Activated CD8-positive, alpha-beta T cell treated with anti-CD3 and anti-CD28 coated beads, Interleukin-2, amount 10 ng/mL, durations not matched to agents 7 days and 5 days (primary cell): ENCODE measurements at regions not wholly inside any gene's neighbourhood (a gene's known extent, or its start where the extent isn't known, plus 50 kb on each side); places are given as distances from the start of the nearest gene placed in this dataset.

Experiments used
- ATAC-seq: fragments of 150-1000 bp; cut with Tn5 transposase; one replicate; pipeline ENCODE4 v1.10.0; 2021; ENCODE audit warnings: moderate library complexity
- CTCF ChIA-PET: fragments of 350-600 bp; sonication (Branson Sonifier 250); formaldehyde crosslinking; loops from one replicate; lab custom pipeline; 2021; ENCODE audit warnings: antibody characterized with exemption; lab: Charles Lee
- POLR2A ChIA-PET: fragments of 350-600 bp; sonication (Branson Sonifier 250); formaldehyde crosslinking; loops from one replicate; lab custom pipeline; 2021; ENCODE audit warnings: antibody characterized with exemption; lab: Charles Lee
- DNase-seq: peaks from one replicate; pipeline ENCODE4 v3.0.0-alpha.2; 2020
- H3K27ac Mint-ChIP-seq: one replicate; pipeline ENCODE4 v1.8.0; 2021; ENCODE audit warnings: mild to moderate bottlenecking, mixed read lengths
- H3K27me3 Mint-ChIP-seq: one replicate; pipeline ENCODE4 v1.8.0; 2021; ENCODE audit warnings: low read depth, mixed read lengths
- H3K36me3 Mint-ChIP-seq: one replicate; pipeline ENCODE4 v1.8.0; 2021; ENCODE audit warnings: low read depth, mixed read lengths
- H3K4me1 Mint-ChIP-seq: one replicate; pipeline ENCODE4 v1.8.0; 2021; ENCODE audit warnings: low read depth, mixed read lengths
- H3K4me3 Mint-ChIP-seq: one replicate; pipeline ENCODE4 v1.8.0; 2021; ENCODE audit warnings: mild to moderate bottlenecking, mixed read lengths
- H3K9me3 Mint-ChIP-seq: one replicate; pipeline ENCODE4 v1.8.0; 2022; ENCODE audit warnings: mixed read lengths; ENCODE audit not compliant: insufficient read depth

DNA sequence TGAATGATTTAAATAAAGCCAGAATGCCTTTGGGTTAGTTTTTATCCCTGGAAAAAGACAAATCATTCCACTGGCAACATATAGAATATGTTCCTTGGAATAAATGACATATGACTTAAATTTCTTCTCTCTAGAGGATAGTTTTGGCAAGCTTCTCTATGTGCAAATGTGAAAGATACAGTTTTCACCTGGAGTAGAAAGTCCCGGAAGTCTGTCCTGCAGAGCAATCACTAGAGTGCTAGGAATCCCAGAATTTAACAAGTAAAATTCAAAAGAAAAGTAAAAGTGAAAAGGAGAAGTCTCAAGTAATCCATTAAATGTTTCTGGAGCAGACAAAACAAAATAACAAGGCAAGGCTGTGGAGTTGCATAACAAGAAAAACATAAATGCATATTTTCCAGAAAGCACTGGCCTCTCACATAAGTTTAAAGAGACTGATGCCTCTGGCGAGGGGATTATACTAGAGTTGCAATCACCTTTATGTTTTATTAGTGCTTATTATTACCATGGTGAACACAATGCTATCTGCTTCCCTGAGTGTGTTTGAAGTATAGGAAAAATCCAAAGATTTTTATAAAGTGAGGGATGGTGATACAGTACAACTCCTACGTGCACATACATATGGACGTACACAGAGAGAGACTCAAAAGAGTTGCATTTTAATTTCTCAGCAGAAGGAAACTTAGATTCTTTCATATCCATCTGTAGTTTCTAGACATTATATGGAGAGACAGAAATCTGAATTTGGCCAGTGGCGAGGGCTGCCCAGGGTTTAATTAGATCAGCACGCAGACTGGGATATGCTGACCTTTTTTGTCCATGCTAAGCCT, 188.3 kb upstream of the ANKRD55 start:
- ATAC-seq (no peak), DNase-seq (no peak)
- Mint-ChIP-seq H3K27me3 (no peaks in the 10 kb centered on the region), H3K36me3 (peaks cover 2% of the 10 kb centered on the region), H3K27ac (no peak overlapping the region), H3K4me1 (no peaks in the 10 kb centered on the region), H3K4me3 (no peak overlapping the region), H3K9me3 (peaks cover 40% of the 10 kb centered on the region)
- ChIA-PET POLR2A (no interaction called here), CTCF (interaction anchor here (1.4 to 2.2 kb wide), 2 partner anchors 10 to 151 kb away, joined by 3 to 7 read pairs; no protein-coding TSS in a partner anchor)

DNA sequence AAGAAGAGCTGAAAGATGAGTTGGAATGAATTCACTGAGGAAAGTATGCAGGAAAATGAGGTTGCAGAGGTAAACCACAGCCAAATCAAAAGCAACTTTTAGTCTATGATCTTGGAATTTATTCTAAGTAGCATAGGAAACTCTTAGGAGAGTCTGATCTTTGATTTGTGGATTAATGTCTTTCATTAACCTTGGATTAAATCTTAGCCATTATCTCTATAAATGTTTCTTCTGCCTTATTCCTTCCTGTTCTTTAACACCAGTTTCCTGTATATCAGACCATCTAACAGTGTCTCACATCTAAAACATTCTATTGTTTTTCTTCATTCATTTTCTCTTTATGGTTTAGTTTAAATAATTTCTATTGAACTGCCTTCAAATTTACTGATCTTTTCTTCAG, 187.2 kb upstream of the ANKRD55 start:
- CTCF ChIA-PET: interaction anchor here (2.2 kb wide), 1 partner anchor 150 kb away, joined by 7 read pairs; no protein-coding TSS in a partner anchor
- H3K9me3 Mint-ChIP-seq: peaks cover 40% of the 10 kb centered on the region
- POLR2A ChIA-PET: no interaction called here
- no peaks in the 10 kb centered on the region for H3K27me3 Mint-ChIP-seq
- H3K4me3 Mint-ChIP-seq: no peak overlapping the region
- H3K36me3 Mint-ChIP-seq: peaks cover 2% of the 10 kb centered on the region
- DNase-seq (no peak), ATAC-seq (no peak)
- no peak overlapping the region for H3K27ac Mint-ChIP-seq
- no peaks in the 10 kb centered on the region for H3K4me1 Mint-ChIP-seq

DNA sequence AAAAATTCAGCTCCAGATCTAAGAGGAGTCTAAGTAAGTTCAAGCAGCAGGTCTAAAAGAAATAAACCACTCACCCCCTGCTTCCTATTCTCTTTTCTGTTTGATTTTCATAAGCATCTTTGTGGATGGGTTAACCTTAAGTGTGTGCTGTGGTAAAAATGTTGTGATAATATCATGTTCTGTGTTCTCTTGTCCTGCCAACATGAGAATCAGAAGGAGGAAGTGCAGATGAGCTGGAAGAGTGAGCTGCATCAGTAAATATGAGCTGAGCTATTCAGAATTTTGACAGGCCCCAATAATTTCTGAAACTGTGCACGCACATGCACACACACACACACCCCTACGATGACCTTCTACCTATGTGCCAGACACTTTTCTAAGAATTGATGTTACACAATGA, 186.5 kb upstream of the ANKRD55 start:
- no peak overlapping the region for H3K27ac Mint-ChIP-seq
- ChIA-PET CTCF (interaction anchor here (2.2 kb wide), 1 partner anchor 150 kb away, joined by 7 read pairs; no protein-coding TSS in a partner anchor), POLR2A (no interaction called here)
- no peaks in the 10 kb centered on the region for H3K27me3 Mint-ChIP-seq
- no peaks in the 10 kb centered on the region for H3K4me1 Mint-ChIP-seq
- no peak overlapping the region for H3K4me3 Mint-ChIP-seq
- DNase-seq: no peak
- no peak for ATAC-seq
- H3K9me3 Mint-ChIP-seq: peaks cover 40% of the 10 kb centered on the region
- H3K36me3 Mint-ChIP-seq: peaks cover 2% of the 10 kb centered on the region

DNA sequence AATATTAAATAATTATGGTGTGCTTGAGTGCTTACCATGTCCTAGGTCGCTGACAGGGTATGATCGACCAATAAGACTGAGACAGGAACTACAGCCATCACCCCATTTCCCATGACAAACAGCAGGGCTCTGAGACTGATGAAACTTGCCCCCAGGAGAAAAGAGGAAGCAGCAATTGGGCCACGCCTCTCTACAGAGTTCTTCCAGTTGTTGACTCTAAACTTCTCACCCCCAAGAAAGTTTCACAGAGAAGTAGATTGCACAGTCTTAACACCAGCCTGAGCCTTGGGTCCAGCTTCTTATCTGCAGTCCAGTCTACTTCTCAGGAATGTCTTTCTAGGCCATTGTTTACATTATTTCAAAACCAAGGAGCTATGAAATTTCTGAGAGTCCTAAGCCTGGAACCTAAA, 182.2 kb upstream of the ANKRD55 start:
- CTCF ChIA-PET: interaction anchor here (1.4 to 1.5 kb wide), 2 partner anchors 151 to 492 kb away, joined by 3 to 4 read pairs; no protein-coding TSS in a partner anchor
- H3K27me3 Mint-ChIP-seq: no peaks in the 10 kb centered on the region
- H3K27ac Mint-ChIP-seq: no peak overlapping the region
- H3K36me3 Mint-ChIP-seq: peaks cover 2% of the 10 kb centered on the region
- DNase-seq (no peak), ATAC-seq (no peak)
- no peaks in the 10 kb centered on the region for H3K4me1 Mint-ChIP-seq
- POLR2A ChIA-PET: no interaction called here
- H3K9me3 Mint-ChIP-seq: peaks cover 27% of the 10 kb centered on the region
- H3K4me3 Mint-ChIP-seq: no peak overlapping the region

DNA sequence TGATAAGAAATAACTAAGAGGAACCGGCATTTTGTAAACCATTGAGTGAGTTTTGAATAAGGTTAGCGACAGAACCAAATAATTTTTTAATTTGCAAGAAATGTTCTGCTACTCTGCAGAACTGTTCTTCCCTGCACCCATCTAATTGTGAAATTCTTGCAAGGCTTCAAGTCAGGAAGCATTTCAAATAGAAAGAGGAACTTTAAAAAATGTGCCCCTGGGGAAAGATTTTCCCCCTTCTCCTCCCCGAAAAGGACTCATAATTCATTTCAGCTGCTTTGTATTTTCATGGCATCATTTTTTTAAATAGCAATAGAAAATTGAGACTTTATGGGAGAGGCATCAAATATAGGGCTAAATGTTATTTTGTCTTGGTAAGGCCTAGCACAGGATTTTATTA, 180.9 kb upstream of the ANKRD55 start:
- peaks cover 15% of the 10 kb centered on the region for H3K9me3 Mint-ChIP-seq
- POLR2A ChIA-PET: no interaction called here
- no peak for DNase-seq
- H3K36me3 Mint-ChIP-seq: no peaks in the 10 kb centered on the region
- H3K4me3 Mint-ChIP-seq: no peak overlapping the region
- no peaks in the 10 kb centered on the region for H3K27me3 Mint-ChIP-seq
- H3K4me1 Mint-ChIP-seq: no peaks in the 10 kb centered on the region
- ATAC-seq: no peak
- no peak overlapping the region for H3K27ac Mint-ChIP-seq
- CTCF ChIA-PET: no interaction called here

DNA sequence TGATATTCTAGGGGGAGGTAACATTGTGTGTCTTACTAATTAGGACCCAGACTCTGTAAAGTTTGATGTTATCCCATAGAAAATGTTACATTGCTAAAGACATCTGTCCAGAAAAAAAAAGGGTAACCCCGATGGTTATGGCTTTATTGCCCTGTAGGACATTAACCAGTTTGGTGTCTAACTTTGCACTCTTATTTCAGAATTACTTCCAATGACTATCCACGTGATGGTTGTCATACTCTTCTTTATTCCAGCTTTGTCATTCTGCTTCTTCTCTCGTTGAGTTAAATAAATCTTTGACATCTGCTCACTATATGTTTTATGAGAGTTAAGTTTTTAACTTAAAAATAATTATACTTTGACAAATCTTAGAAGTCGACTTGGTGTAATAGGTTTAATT, 180.4 kb upstream of the ANKRD55 start:
- Mint-ChIP-seq H3K9me3 (peaks cover 13% of the 10 kb centered on the region), H3K36me3 (no peaks in the 10 kb centered on the region), H3K27ac (no peak overlapping the region), H3K4me1 (no peaks in the 10 kb centered on the region), H3K27me3 (no peaks in the 10 kb centered on the region), H3K4me3 (no peak overlapping the region)
- no peak for DNase-seq
- ChIA-PET CTCF (no interaction called here), POLR2A (no interaction called here)
- no peak for ATAC-seq

DNA sequence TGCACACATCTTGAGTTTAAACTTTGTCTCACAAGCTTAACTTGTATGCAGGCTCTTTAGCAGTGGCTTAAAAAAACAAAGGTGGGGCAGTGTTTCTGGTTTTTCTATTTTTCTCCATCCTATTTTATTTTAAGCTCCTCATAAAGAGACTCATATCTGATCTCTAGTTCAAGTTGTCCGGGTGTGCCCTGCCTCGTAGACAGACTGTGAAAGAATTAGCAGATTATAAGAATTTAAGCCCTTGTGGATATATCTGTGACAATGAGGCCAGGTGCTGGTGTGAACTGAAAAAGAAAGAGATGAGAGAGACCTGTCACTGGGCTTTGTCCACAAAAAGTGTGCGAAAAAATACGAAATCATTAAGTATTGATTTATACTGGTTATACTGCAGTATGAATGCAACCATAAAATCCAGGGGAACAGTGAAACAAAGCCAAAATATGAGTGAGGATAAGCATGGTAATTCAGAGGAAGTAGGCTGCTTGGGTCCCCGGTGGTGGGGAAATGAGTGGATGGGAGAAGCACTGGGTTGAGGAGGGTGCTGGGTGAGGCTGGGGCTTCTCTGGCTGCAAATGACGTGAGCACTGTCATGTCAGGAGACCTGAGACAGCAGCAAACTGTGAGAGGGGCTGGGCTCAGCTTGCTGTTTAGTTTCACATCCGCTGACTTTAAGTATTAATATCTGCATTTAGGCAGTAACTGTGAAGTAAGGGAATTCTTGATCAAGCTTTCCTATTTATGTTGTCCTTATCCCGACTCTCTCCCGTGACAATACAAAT, 179.7 kb upstream of the ANKRD55 start:
- H3K27ac Mint-ChIP-seq: no peak overlapping the region
- ATAC-seq (no peak), DNase-seq (peak; percentile 22)
- no peaks in the 10 kb centered on the region for H3K27me3 Mint-ChIP-seq
- CTCF ChIA-PET: interaction anchor here (0.9 to 1.3 kb wide), 3 partner anchors 9 to 142 kb away, joined by 3 to 4 read pairs (median 4); no protein-coding TSS in a partner anchor
- no peaks in the 10 kb centered on the region for H3K36me3 Mint-ChIP-seq
- peaks cover 6% of the 10 kb centered on the region for H3K9me3 Mint-ChIP-seq
- no peak overlapping the region for H3K4me3 Mint-ChIP-seq
- no peaks in the 10 kb centered on the region for H3K4me1 Mint-ChIP-seq
- POLR2A ChIA-PET: interaction anchor here (0.7 kb wide), 1 partner anchor 32 kb away, joined by 3 read pairs; no protein-coding TSS in a partner anchor

DNA sequence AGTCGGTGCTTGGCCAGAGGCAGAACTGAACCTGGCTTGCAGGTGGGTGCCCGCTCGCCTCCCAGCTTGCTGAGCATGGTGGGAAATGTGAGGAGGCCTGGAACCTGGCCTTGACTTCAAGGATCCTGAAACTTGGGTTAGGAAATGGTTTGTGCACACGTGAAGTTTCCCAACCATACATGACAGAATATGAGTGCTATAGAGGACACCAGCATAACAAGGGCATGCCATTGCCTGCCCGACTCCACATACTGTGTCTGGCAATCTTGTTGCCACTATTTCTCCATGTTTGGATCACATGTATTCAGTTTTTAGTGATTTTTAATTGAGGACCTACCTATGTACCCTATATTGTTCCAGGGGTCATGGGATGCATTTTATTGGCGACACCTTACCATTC, 177.6 kb upstream of the ANKRD55 start:
- Mint-ChIP-seq H3K4me3 (no peak overlapping the region), H3K4me1 (no peaks in the 10 kb centered on the region), H3K27ac (no peak overlapping the region), H3K9me3 (no peaks in the 10 kb centered on the region), H3K27me3 (no peaks in the 10 kb centered on the region), H3K36me3 (no peaks in the 10 kb centered on the region)
- POLR2A ChIA-PET: no interaction called here
- CTCF ChIA-PET: no interaction called here
- ATAC-seq (no peak), DNase-seq (no peak)

DNA sequence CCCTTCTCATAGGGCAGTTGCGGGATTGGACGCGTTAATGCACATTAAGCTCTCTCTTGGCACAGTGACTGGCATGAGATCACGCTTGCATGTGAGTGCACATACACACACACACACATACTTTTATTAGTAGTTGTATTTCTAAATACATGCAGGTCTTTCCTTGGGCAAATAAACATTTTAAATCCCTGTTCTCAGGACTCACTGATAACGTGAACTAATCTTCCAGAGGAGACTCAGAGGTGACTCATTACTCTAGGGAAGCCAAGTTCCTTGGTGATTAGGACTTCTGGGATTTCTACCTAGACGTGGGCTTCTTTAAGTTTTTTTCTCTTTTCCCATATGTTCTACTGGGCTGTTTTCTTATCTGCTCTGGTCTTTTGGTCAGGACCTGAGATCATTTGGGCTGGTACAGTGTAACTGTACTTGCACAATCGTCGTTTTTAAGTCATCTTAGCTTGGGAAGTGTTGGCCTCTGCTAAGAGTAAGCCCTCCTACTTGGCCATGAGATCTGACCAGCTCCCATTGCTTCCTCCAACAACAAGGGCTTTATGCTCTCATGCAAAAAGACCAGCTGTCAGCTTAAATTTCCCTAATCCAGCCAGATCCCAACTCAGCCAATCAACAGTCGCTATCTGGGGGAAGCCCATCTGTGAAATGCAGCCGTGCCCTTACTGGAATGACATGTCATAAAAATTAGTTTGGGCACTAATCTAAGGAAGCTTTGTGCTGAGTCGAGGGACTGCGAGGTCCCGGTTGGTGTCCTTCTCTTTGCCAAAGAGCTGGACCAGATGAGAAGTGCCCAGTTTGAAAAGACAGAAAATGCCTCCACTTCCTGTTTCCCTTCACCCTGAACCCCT, 176.4 kb upstream of the ANKRD55 start:
- POLR2A ChIA-PET: no interaction called here
- no peak for ATAC-seq
- Mint-ChIP-seq H3K4me1 (no peaks in the 10 kb centered on the region), H3K27ac (no peak overlapping the region), H3K27me3 (no peaks in the 10 kb centered on the region), H3K36me3 (no peaks in the 10 kb centered on the region), H3K9me3 (no peaks in the 10 kb centered on the region), H3K4me3 (no peak overlapping the region)
- CTCF ChIA-PET: no interaction called here
- no peak for DNase-seq

DNA sequence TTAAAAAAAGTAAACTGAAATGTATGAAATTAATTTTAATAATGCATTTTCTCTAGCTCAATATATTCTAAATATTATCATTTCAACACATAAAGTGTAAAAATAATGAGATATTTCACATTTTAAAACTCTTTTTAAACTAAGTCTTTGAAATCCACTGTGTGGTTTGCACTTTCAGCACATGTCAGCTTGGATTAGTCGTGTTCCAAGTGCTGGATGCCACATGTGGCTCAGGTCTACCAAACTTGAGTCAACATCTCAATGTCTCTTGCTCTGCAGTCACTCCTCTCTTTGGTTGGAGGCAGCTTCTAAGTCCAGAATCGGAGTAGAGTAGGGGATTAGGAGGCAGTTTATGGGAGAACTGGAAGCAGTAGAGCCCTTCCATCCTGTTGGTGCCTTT, 173.7 kb upstream of the ANKRD55 start:
- ChIA-PET POLR2A (no interaction called here), CTCF (no interaction called here)
- Mint-ChIP-seq H3K36me3 (no peaks in the 10 kb centered on the region), H3K27ac (no peak overlapping the region), H3K27me3 (no peaks in the 10 kb centered on the region), H3K4me3 (no peak overlapping the region), H3K4me1 (no peaks in the 10 kb centered on the region), H3K9me3 (no peaks in the 10 kb centered on the region)
- DNase-seq (no peak), ATAC-seq (no peak)

DNA sequence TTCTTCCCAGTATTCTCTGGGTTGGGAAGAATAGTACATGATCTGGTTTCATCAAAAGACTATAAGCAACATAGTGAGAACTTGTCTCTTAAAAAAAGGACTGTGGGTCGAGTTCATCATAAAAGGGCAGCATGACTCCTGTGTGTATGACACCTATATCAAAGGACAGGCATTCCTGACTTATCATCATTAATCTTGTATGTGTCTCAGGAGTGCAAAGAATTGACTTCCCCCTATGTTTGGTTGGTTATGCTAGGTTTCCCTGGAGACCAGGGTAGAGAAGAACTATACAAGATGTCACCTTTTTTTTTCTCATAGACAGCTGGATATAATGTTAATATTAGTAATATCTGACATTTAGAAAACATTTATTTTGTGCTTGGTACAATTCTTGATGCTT, 173.1 kb upstream of the ANKRD55 start:
- Mint-ChIP-seq H3K36me3 (no peaks in the 10 kb centered on the region), H3K27ac (no peak overlapping the region), H3K4me3 (no peak overlapping the region), H3K4me1 (no peaks in the 10 kb centered on the region), H3K9me3 (no peaks in the 10 kb centered on the region), H3K27me3 (no peaks in the 10 kb centered on the region)
- ChIA-PET CTCF (no interaction called here), POLR2A (no interaction called here)
- no peak for ATAC-seq
- DNase-seq: no peak
